IPS-20b (cell line): ENCODE measurements at regions not wholly inside any gene's neighbourhood (a gene's known extent, or its start where the extent isn't known, plus 50 kb on each side); places are given as distances from the start of the nearest gene placed in this dataset.

ENCODE experiments used
- H3K27ac ChIP-seq: one replicate; pipeline ENCODE4 v1.5.1; 2013; ENCODE audit warnings: low read length
- H3K27me3 ChIP-seq: 2 replicates; pipeline ENCODE4 v1.6.1; 2013; ENCODE audit warnings: mild to moderate bottlenecking, low read length, inconsistent platforms; ENCODE audit not compliant: insufficient read depth
- H3K36me3 ChIP-seq: 2 replicates; pipeline ENCODE4 v1.6.1; 2013; ENCODE audit warnings: low read depth, mild to moderate bottlenecking, inconsistent platforms, low read length, moderate library complexity; ENCODE audit not compliant: insufficient read depth
- H3K4me1 ChIP-seq: 2 replicates; pipeline ENCODE4 v1.6.1; 2013; ENCODE audit warnings: mild to moderate bottlenecking, control low read depth, inconsistent platforms, low read length, moderate library complexity; ENCODE audit not compliant: insufficient read depth
- H3K4me3 ChIP-seq: 2 replicates; pipeline ENCODE4 v1.5.1; 2013; ENCODE audit warnings: mild to moderate bottlenecking, low read length, inconsistent platforms
- H3K9ac ChIP-seq: 2 replicates; pipeline ENCODE4 v1.6.1; 2013; ENCODE audit warnings: low read depth, mild to moderate bottlenecking, inconsistent platforms, low read length, moderate library complexity
- H3K9me3 ChIP-seq: 2 replicates; pipeline ENCODE4 v1.6.1; 2013; ENCODE audit warnings: mild to moderate bottlenecking, low read depth, low read length, inconsistent platforms; ENCODE audit not compliant: insufficient read depth

- Histone ChIP-seq H3K27ac (no peak overlapping the region), H3K4me3 (no peak overlapping the region), H3K9ac (no peak overlapping the region), H3K9me3 (no peaks in the 10 kb centered on the region; the same call in 1 of the 2 replicates), H3K36me3 (no peaks in the 10 kb centered on the region), H3K4me1 (no peaks in the 10 kb centered on the region), H3K27me3 (no peaks in the 10 kb centered on the region)
Observed at GRCh38 chr6:104640150-104640700, 219.5 kb downstream of the HACE1 start.

- H3K4me1 ChIP-seq = no peaks in the 10 kb centered on the region
Observed at GRCh38 chr6:104639668-104640067, 220.1 kb downstream of the HACE1 start.

GRCh38 chr6:104638841-104639290, 220.9 kb downstream of the HACE1 start:
- Histone ChIP-seq H3K4me3 (no peak overlapping the region), H3K4me1 (no peaks in the 10 kb centered on the region), H3K27ac (no peak overlapping the region)

More at GRCh38 chr6:104639668-104640067, 220.1 kb downstream of the HACE1 start:
- no peak overlapping the region for H3K27ac ChIP-seq
- H3K36me3 ChIP-seq = no peaks in the 10 kb centered on the region
- no peaks in the 10 kb centered on the region; the same call in 1 of the 2 replicates for H3K9me3 ChIP-seq
- no peak overlapping the region for H3K9ac ChIP-seq
- no peak overlapping the region for H3K4me3 ChIP-seq
- H3K27me3 ChIP-seq = no peaks in the 10 kb centered on the region

GRCh38 chr6:104633125-104633524, 226.6 kb downstream of the HACE1 start:
- Histone ChIP-seq H3K9me3 (no peaks in the 10 kb centered on the region), H3K27ac (no peak overlapping the region), H3K4me3 (no peak overlapping the region), H3K36me3 (no peaks in the 10 kb centered on the region), H3K9ac (no peak overlapping the region), H3K4me1 (peaks cover 15% of the 10 kb centered on the region), H3K27me3 (no peaks in the 10 kb centered on the region)

More at GRCh38 chr6:104638841-104639290, 220.9 kb downstream of the HACE1 start:
- H3K9me3 ChIP-seq = no peaks in the 10 kb centered on the region; the same call in 1 of the 2 replicates
- no peaks in the 10 kb centered on the region for H3K27me3 ChIP-seq
- no peaks in the 10 kb centered on the region for H3K36me3 ChIP-seq
- no peak overlapping the region for H3K9ac ChIP-seq

- peaks cover 15% of the 10 kb centered on the region for H3K4me1 ChIP-seq
- H3K9ac ChIP-seq = no peak overlapping the region
- H3K27me3 ChIP-seq = no peaks in the 10 kb centered on the region
- no peaks in the 10 kb centered on the region for H3K9me3 ChIP-seq
- H3K4me3 ChIP-seq = no peak overlapping the region
- no peak overlapping the region for H3K27ac ChIP-seq
- H3K36me3 ChIP-seq = no peaks in the 10 kb centered on the region
Observed at GRCh38 chr6:104632588-104632987, 227.1 kb downstream of the HACE1 start.

GRCh38 chr6:104630955-104631354, 228.8 kb downstream of the HACE1 start:
- Histone ChIP-seq H3K9me3 (no peaks in the 10 kb centered on the region), H3K9ac (no peak overlapping the region), H3K27me3 (no peaks in the 10 kb centered on the region), H3K4me3 (no peak overlapping the region), H3K27ac (no peak overlapping the region), H3K4me1 (peaks cover 15% of the 10 kb centered on the region), H3K36me3 (no peaks in the 10 kb centered on the region)

- Histone ChIP-seq H3K36me3 (no peaks in the 10 kb centered on the region), H3K4me3 (no peak overlapping the region), H3K9me3 (no peaks in the 10 kb centered on the region), H3K27ac (no peak overlapping the region), H3K9ac (no peak overlapping the region; the same call in 1 of the 2 replicates), H3K4me1 (peaks cover 15% of the 10 kb centered on the region), H3K27me3 (no peaks in the 10 kb centered on the region)
Observed at GRCh38 chr6:104630522-104630921, 229.2 kb downstream of the HACE1 start.

GRCh38 chr6:104629826-104630225, 229.9 kb downstream of the HACE1 start:
- H3K27ac ChIP-seq = no peak overlapping the region

GRCh38 chr6:104625536-104625935, 234.2 kb downstream of the HACE1 start:
- no peak overlapping the region for H3K9ac ChIP-seq
- H3K9me3 ChIP-seq = no peaks in the 10 kb centered on the region
- no peak overlapping the region for H3K4me3 ChIP-seq
- H3K27ac ChIP-seq = no peak overlapping the region
- H3K4me1 ChIP-seq = peaks cover 13% of the 10 kb centered on the region
- H3K27me3 ChIP-seq = no peaks in the 10 kb centered on the region
- no peaks in the 10 kb centered on the region for H3K36me3 ChIP-seq

More at GRCh38 chr6:104629826-104630225, 229.9 kb downstream of the HACE1 start:
- H3K36me3 ChIP-seq = no peaks in the 10 kb centered on the region
- H3K4me3 ChIP-seq = no peak overlapping the region; the same call in 1 of the 2 replicates
- H3K9me3 ChIP-seq = no peaks in the 10 kb centered on the region
- H3K4me1 ChIP-seq = peaks cover 15% of the 10 kb centered on the region
- H3K27me3 ChIP-seq = no peaks in the 10 kb centered on the region
- no peak overlapping the region for H3K9ac ChIP-seq

- peaks cover 4% of the 10 kb centered on the region; the same call in 1 of the 2 replicates for H3K4me1 ChIP-seq
- no peaks in the 10 kb centered on the region for H3K27me3 ChIP-seq
- no peak overlapping the region for H3K27ac ChIP-seq
- no peaks in the 10 kb centered on the region for H3K9me3 ChIP-seq
- no peaks in the 10 kb centered on the region for H3K36me3 ChIP-seq
- H3K9ac ChIP-seq = no peak overlapping the region
- H3K4me3 ChIP-seq = no peak overlapping the region
Observed at GRCh38 chr6:104623052-104623690, 236.5 kb downstream of the HACE1 start.

- Histone ChIP-seq H3K36me3 (no peaks in the 10 kb centered on the region), H3K9me3 (no peaks in the 10 kb centered on the region), H3K27me3 (no peaks in the 10 kb centered on the region), H3K4me3 (no peak overlapping the region), H3K4me1 (peaks cover 4% of the 10 kb centered on the region; the same call in 1 of the 2 replicates), H3K9ac (no peak overlapping the region), H3K27ac (no peak overlapping the region)
Observed at GRCh38 chr6:104621396-104621795, 238.3 kb downstream of the HACE1 start.

- Histone ChIP-seq H3K4me1 (peaks cover 7% of the 10 kb centered on the region), H3K9me3 (no peaks in the 10 kb centered on the region), H3K27me3 (no peaks in the 10 kb centered on the region), H3K36me3 (no peaks in the 10 kb centered on the region), H3K27ac (no peak overlapping the region), H3K4me3 (no peak overlapping the region), H3K9ac (no peak overlapping the region)
Observed at GRCh38 chr6:104617591-104617990, 242.1 kb downstream of the HACE1 start.
